ENCODE measurements at regions not wholly inside any gene's neighbourhood (a gene's known extent, or its start where the extent isn't known, plus 50 kb on each side); places are given as distances from the start of the nearest gene placed in this dataset.

- ChIA-PET POLR2A (no interaction called here), CTCF (ENCODE audit: low intra/inter-chr PET ratio, low total read pairs) (no interaction called here)
- intact Hi-C loops (cut with micrococcal nuclease; ENCODE audit: unreplicated experiment): no loop called here
- no peaks in the 10 kb centered on the region for H3K79me2 ChIP-seq (ENCODE audit: insufficient read depth, low read length)
- WGBS (ENCODE audit: low lambda C conversion rate): 30% methylated on average over 3 of the region's 3 CpGs
- no peak overlapping the region for H2AFZ ChIP-seq (ENCODE audit: low read length)
- H3K4me2 ChIP-seq (ENCODE audit: low read depth, low read length): no peak overlapping the region
- ATAC-seq: no peak
- no peak overlapping the region for H3K9ac ChIP-seq (ENCODE audit: insufficient read depth, low read depth, low read length)
- H3K27me3 ChIP-seq (ENCODE audit: control insufficient read depth in 1 of 2, insufficient read depth in 2 of 2, low read length in 2 of 2): no peaks in the 10 kb centered on the region; a peak in 1 of 5 replicates
- H4K20me1 ChIP-seq (ENCODE audit: insufficient read depth, low read length): no peaks in the 10 kb centered on the region
- H3K27ac ChIP-seq (ENCODE audit: extremely low read length, insufficient read depth, low read length): no peak overlapping the region
- in situ Hi-C loops (cut with HindIII; ENCODE audit: extremely low pct_ligation_motif_present, low pct_unique_long_range_greater_than_20kb): no loop called here
- DNase-seq (ENCODE audit: low spot score): no peak
- H3K4me3 ChIP-seq (replicated peaks in 1 of 3; ENCODE audit: insufficient read depth in 1 of 3, low read depth in 2 of 3, low read length in 3 of 3): no peak overlapping the region
- no peaks in the 10 kb centered on the region for H3K9me3 ChIP-seq (ENCODE audit: low read length)
- no TSS peak for BruUV-seq (replicated peaks)
- FAIRE-seq: no peak
- no peaks in the 10 kb centered on the region for H3K4me1 ChIP-seq (ENCODE audit: insufficient read depth, low read length)
- no peaks in the 10 kb centered on the region for H3K36me3 ChIP-seq (replicated peaks in 1 of 2; ENCODE audit: control insufficient read depth in 1 of 2, insufficient read depth in 2 of 2, low read length in 2 of 2)
- no peak for TF ChIP-seq ATF1 (CRISPR knock-in tag; IDR thresholded peaks at IDR 0.05)
- TF ChIP-seq ZNF432 (CRISPR knock-in tag; IDR thresholded peaks at IDR 0.05; ENCODE audit: borderline replicate concordance): no peak
- no peak for TF ChIP-seq KDM6A (CRISPR knock-in tag; IDR thresholded peaks at IDR 0.05; ENCODE audit: low read depth)
- TF ChIP-seq SMARCC2 (IDR thresholded peaks at IDR 0.05): no peak
- TF ChIP-seq NRL (CRISPR knock-in tag; IDR thresholded peaks at IDR 0.05; ENCODE audit: borderline replicate concordance): no peak
- no peak for TF ChIP-seq ZSCAN22 (CRISPR knock-in tag; IDR thresholded peaks at IDR 0.05)
- TF ChIP-seq ZMYM4 (CRISPR knock-in tag; IDR thresholded peaks at IDR 0.05): no peak
- TF ChIP-seq SMARCE1 (IDR thresholded peaks at IDR 0.05; ENCODE audit: borderline replicate concordance): no peak
- TF ChIP-seq ZFP1 (CRISPR knock-in tag; IDR thresholded peaks at IDR 0.05): no peak
- no peak for TF ChIP-seq KDM4B (CRISPR knock-in tag; IDR thresholded peaks at IDR 0.05)
- TF ChIP-seq, protein P1, sequence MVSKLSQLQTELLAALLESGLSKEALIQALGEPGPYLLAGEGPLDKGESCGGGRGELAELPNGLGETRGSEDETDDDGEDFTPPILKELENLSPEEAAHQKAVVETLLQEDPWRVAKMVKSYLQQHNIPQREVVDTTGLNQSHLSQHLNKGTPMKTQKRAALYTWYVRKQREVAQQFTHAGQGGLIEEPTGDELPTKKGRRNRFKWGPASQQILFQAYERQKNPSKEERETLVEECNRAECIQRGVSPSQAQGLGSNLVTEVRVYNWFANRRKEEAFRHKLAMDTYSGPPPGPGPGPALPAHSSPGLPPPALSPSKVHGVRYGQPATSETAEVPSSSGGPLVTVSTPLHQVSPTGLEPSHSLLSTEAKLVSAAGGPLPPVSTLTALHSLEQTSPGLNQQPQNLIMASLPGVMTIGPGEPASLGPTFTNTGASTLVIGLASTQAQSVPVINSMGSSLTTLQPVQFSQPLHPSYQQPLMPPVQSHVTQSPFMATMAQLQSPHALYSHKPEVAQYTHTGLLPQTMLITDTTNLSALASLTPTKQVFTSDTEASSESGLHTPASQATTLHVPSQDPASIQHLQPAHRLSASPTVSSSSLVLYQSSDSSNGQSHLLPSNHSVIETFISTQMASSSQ (IDR thresholded peaks at IDR 0.05; ENCODE audit: low read depth): no peak
- TF ChIP-seq, protein P1 (CRISPR knock-in tag; IDR thresholded peaks at IDR 0.05; ENCODE audit: borderline replicate concordance): no peak
- no peak for TF ChIP-seq KLF12 (CRISPR knock-in tag; IDR thresholded peaks at IDR 0.05; ENCODE audit: borderline replicate concordance)
- no peak for TF ChIP-seq KIAA2018 (CRISPR knock-in tag; IDR thresholded peaks at IDR 0.05; ENCODE audit: borderline replicate concordance)
- TF ChIP-seq ZNF382 (CRISPR knock-in tag; IDR thresholded peaks at IDR 0.05; ENCODE audit: borderline replicate concordance): no peak
- no peak for TF ChIP-seq ZNF747 (CRISPR knock-in tag; IDR thresholded peaks at IDR 0.05; ENCODE audit: borderline replicate concordance)
These were observed 497.5 kb downstream of the SOX6 start for GRCh38 chr11:15858881-15859280.
